GM12873 (cell line): ENCODE measurements at regions not wholly inside any gene's neighbourhood (a gene's known extent, or its start where the extent isn't known, plus 50 kb on each side); places are given as distances from the start of the nearest gene placed in this dataset.

Source experiments
- CTCF ChIP-seq: IDR thresholded peaks from 2 replicates; pipeline ENCODE4 v1.5.1; 2012; ENCODE audit warnings: low read depth, mild to moderate bottlenecking, moderate library complexity, low read length, control low read depth; ENCODE audit not compliant: insufficient read depth; ENCODE audit errors: missing control alignments

- TF ChIP-seq CTCF: no peak
Observed at GRCh38 chr7:110557136-110557535, 533.8 kb upstream of the LRRN3 start.

- TF ChIP-seq CTCF: no peak
Observed at GRCh38 chr7:110564246-110564645, 526.7 kb upstream of the LRRN3 start.

GRCh38 chr7:110568388-110568787 lies 522.5 kb upstream of the LRRN3 start:
- TF ChIP-seq CTCF: no peak

GRCh38 chr7:110568932-110569331 lies 522.0 kb upstream of the LRRN3 start:
- TF ChIP-seq CTCF: no peak

GRCh38 chr7:110569486-110570205 lies 521.3 kb upstream of the LRRN3 start:
- TF ChIP-seq CTCF: no peak

GRCh38 chr7:110573862-110574528 lies 516.9 kb upstream of the LRRN3 start:
- TF ChIP-seq CTCF: no peak

- TF ChIP-seq CTCF: no peak
Observed at GRCh38 chr7:110587294-110587693, 503.6 kb upstream of the LRRN3 start.
